HepG2 (cell line): ENCODE measurements at regions not wholly inside any gene's neighbourhood (a gene's known extent, or its start where the extent isn't known, plus 50 kb on each side); places are given as distances from the start of the nearest gene placed in this dataset.

Experiments used
- ATAC-seq: fragments of 200-7000 bp; cut with Tn5 transposase; 3 replicates; pipeline ENCODE4 v1.9.1; 2020; ENCODE audit warnings: mild to moderate bottlenecking, moderate library complexity
- BruUV-seq: library from RNA; stranded (reverse); fragments of 400-500 nt; replicated peaks from 2 replicates; lab custom pipeline; 2021; lab: Mats Ljungman, UMichigan
- CTCF ChIA-PET: fragments of 300-600 bp; formaldehyde crosslinking; extraction: SDS; loops from one replicate; lab custom pipeline; 2021; ENCODE audit warnings: low total read pairs, inconsistent platforms, low intra/inter-chr PET ratio; lab: Yijun Ruan, JAX
- POLR2A ChIA-PET: fragments of 350-600 bp; sonication (Branson Sonifier 250); formaldehyde crosslinking; loops from one replicate; lab custom pipeline; 2020; ENCODE audit warnings: antibody characterized with exemption, inconsistent platforms; lab: Yijun Ruan, JAX
- DNase-seq: peaks from one replicate; pipeline ENCODE4 v3.0.0-alpha.2; 2015; ENCODE audit warnings: low spot score
- FAIRE-seq: peaks from 3 replicates; lab custom pipeline; 2011; peaks lifted over from hg19 to GRCh38; lab: Jason Lieb, UNC
- H2AFZ ChIP-seq: one replicate; pipeline ENCODE4 v1.6.1; 2011; ENCODE audit warnings: low read length, inconsistent platforms
- H3K27ac ChIP-seq: fragments of 300-600 bp; 3 replicates; pipeline ENCODE4 v1.8.0; 2011; ENCODE audit warnings: mixed run types, mild to moderate bottlenecking, mixed read lengths, low read length, inconsistent platforms; ENCODE audit not compliant: insufficient read depth; ENCODE audit errors: extremely low read length
- H3K27me3 ChIP-seq, 2 experiments: fragments of 200-600 bp in 1 of 2; 2 replicates in 1 of 2; 3 replicates in 1 of 2; pipeline versions ENCODE4 v1.6.0 to v1.8.0; 2011; ENCODE audit warnings: low read length in 2 of 2, mild to moderate bottlenecking in 2 of 2, moderate library complexity in 2 of 2, inconsistent platforms in 1 of 2; ENCODE audit not compliant: insufficient read depth in 2 of 2, control insufficient read depth in 1 of 2
- H3K36me3 ChIP-seq, 2 experiments: fragments of 200-600 bp in 1 of 2; replicated peaks in 1 of 2; 2 replicates in 1 of 2; 3 replicates in 1 of 2; pipeline versions ENCODE4 v1.5.1 to v1.8.0; 2011; ENCODE audit warnings: low read length in 2 of 2, inconsistent platforms in 1 of 2; ENCODE audit not compliant: insufficient read depth in 2 of 2, control insufficient read depth in 1 of 2
- H3K4me1 ChIP-seq: 2 replicates; pipeline ENCODE4 v1.5.1; 2012; ENCODE audit warnings: low read length, inconsistent platforms; ENCODE audit not compliant: insufficient read depth
- H3K4me2 ChIP-seq: 2 replicates; pipeline ENCODE4 v1.6.0; 2011; ENCODE audit warnings: low read depth, low read length, inconsistent platforms
- H3K4me3 ChIP-seq, 3 experiments: fragments of 200-600 bp in 1 of 3; sonication (generic), shearing (Covaris generic) in 1 of 3; replicated peaks in 1 of 3; 2 replicates each; pipeline ENCODE4 v1.5.1; 2011 to 2016; ENCODE audit warnings: low read length in 3 of 3, inconsistent platforms in 2 of 3, low read depth in 2 of 3, mild to moderate bottlenecking in 2 of 3, control low read depth in 1 of 3, mixed read lengths in 1 of 3; ENCODE audit not compliant: insufficient read depth in 1 of 3
- H3K79me2 ChIP-seq: one replicate; pipeline ENCODE4 v1.6.1; 2011; ENCODE audit warnings: low read length, inconsistent platforms; ENCODE audit not compliant: insufficient read depth
- H3K9ac ChIP-seq: 2 replicates; pipeline ENCODE4 v1.6.0; 2011; ENCODE audit warnings: mild to moderate bottlenecking, low read depth, low read length, inconsistent platforms; ENCODE audit not compliant: insufficient read depth
- H3K9me3 ChIP-seq: 2 replicates; pipeline ENCODE4 v1.5.1; 2012; ENCODE audit warnings: mild to moderate bottlenecking, low read length
- H4K20me1 ChIP-seq: 2 replicates; pipeline ENCODE4 v1.6.0; 2011; ENCODE audit warnings: inconsistent platforms, mild to moderate bottlenecking, low read length, moderate library complexity; ENCODE audit not compliant: insufficient read depth
- FOXK1 ChIP-seq: sonication (generic); formaldehyde crosslinking; IDR thresholded peaks from 2 replicates; pipeline ENCODE4 v1.4.0; 2020; ENCODE audit warnings: low read depth, missing genetic modification reagents, borderline replicate concordance
- MYNN ChIP-seq: sonication (generic); formaldehyde crosslinking; IDR thresholded peaks from 2 replicates; pipeline ENCODE4 v1.4.0; 2020; ENCODE audit warnings: mild to moderate bottlenecking, low read depth, missing genetic modification reagents
- PCBP2 ChIP-seq: fragments of 200-400 bp; formaldehyde crosslinking; optimal IDR thresholded peaks from 2 replicates; pipeline ENCODE3; 2018; ENCODE audit warnings: low read length, low read depth; ENCODE audit not compliant: poor library complexity, severe bottlenecking
- PREB ChIP-seq: sonication (generic); formaldehyde crosslinking; IDR thresholded peaks from 2 replicates; pipeline ENCODE4 v1.4.0; 2020; ENCODE audit warnings: missing genetic modification reagents
- ZBTB25 ChIP-seq: IDR thresholded peaks from 2 replicates; pipeline ENCODE4 v1.6.1; 2018; ENCODE audit warnings: missing genetic modification reagents
- ZNF281 ChIP-seq: sonication (generic); formaldehyde crosslinking; IDR thresholded peaks from 2 replicates; pipeline ENCODE4 v1.4.0; 2020; ENCODE audit warnings: missing genetic modification reagents, borderline replicate concordance
- ZNF724P ChIP-seq: sonication (generic); formaldehyde crosslinking; IDR thresholded peaks from 2 replicates; pipeline ENCODE4 v1.8.0; 2022; ENCODE audit warnings: missing genetic modification reagents, borderline replicate concordance
- ZNF782 ChIP-seq: sonication (generic); formaldehyde crosslinking; IDR thresholded peaks from 2 replicates; pipeline ENCODE4 v1.4.0; 2020; ENCODE audit warnings: missing genetic modification reagents, mild to moderate bottlenecking, borderline replicate concordance
- WGBS: methylation state at CpG from one replicate; pipeline ENCODE4 v1.1.6; 2017; ENCODE audit warnings: low lambda C conversion rate; 5-methylcytosine and 5-hydroxymethylcytosine counted together
- in situ Hi-C: cut with HindIII; loops from 2 replicates; pipeline ENCODE4 v1.10.0; 2017; ENCODE audit warnings: low pct_unique_long_range_greater_than_20kb; ENCODE audit not compliant: extremely low pct_ligation_motif_present
- intact Hi-C: fragments of 100-400 bp; cut with micrococcal nuclease; formaldehyde crosslinking; loops from one replicate; pipeline ENCODE4 v1.10.0; 2022; ENCODE audit not compliant: unreplicated experiment

- no peak for TF ChIP-seq PREB (CRISPR knock-in tag)
- TF ChIP-seq PCBP2 = no peak
- no peak for TF ChIP-seq ZNF782
- TF ChIP-seq MYNN (CRISPR knock-in tag) = no peak
Measured at GRCh38 chr3:68483041-68483440, 449.3 kb downstream of the TAFA4 start (continued).

GRCh38 chr3:68482565-68482964 lies 449.8 kb downstream of the TAFA4 start:
- DNase-seq (no peak), FAIRE-seq (no peak), ATAC-seq (no peak)
- ChIA-PET CTCF (no interaction called here), POLR2A (no interaction called here)
- no peaks in the 10 kb centered on the region for H3K79me2 ChIP-seq
- WGBS = 3% methylated on average over 2 of the region's 2 CpGs
- intact Hi-C loops = no loop called here
- BruUV-seq = no TSS peak
- H3K9me3 ChIP-seq = no peaks in the 10 kb centered on the region
- no peaks in the 10 kb centered on the region for H3K36me3 ChIP-seq
- H3K4me1 ChIP-seq = no peaks in the 10 kb centered on the region
- H3K9ac ChIP-seq = no peak overlapping the region
- no peak overlapping the region for H3K4me3 ChIP-seq
- no peak overlapping the region for H3K27ac ChIP-seq
- TF ChIP-seq ZNF281 (CRISPR knock-in tag) = no peak
- no peak for TF ChIP-seq ZBTB25 (CRISPR knock-in tag)
- no peak for TF ChIP-seq ZNF724P (CRISPR knock-in tag)
- TF ChIP-seq FOXK1 = no peak
- no peak overlapping the region for H3K4me2 ChIP-seq
- in situ Hi-C loops = no loop called here
- no peak overlapping the region for H2AFZ ChIP-seq
- H3K27me3 ChIP-seq = no peaks in the 10 kb centered on the region
- no peaks in the 10 kb centered on the region for H4K20me1 ChIP-seq
